Stromal cell of bone marrow (primary cell): ENCODE measurements at regions not wholly inside any gene's neighbourhood (a gene's known extent, or its start where the extent isn't known, plus 50 kb on each side); places are given as distances from the start of the nearest gene placed in this dataset.

Experiments
- DNase-seq: peaks from one replicate; pipeline ENCODE4 v3.0.0-alpha.2; 2012; ENCODE audit warnings: low read depth

DNA sequence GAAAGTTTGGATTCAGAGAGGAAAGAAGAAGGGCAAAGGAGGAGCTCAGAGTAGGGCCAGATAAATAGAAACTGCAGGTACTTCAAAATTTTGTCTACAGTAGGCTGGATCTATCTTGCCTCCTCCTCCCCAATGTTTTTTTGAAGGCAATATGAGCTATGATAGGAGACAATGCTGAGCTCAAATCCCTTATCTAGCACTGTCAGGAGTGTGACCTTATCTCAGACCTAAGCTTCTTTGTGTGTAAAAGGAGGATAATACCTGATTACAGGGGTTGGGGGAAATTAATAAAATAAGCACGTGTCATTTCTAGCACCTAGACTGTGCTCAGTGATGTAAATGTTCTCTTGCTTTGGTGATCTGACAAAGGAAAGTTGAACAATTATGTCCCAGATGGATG, 137.8 kb upstream of the CD180 start:
- DNase-seq, result no peak

DNA sequence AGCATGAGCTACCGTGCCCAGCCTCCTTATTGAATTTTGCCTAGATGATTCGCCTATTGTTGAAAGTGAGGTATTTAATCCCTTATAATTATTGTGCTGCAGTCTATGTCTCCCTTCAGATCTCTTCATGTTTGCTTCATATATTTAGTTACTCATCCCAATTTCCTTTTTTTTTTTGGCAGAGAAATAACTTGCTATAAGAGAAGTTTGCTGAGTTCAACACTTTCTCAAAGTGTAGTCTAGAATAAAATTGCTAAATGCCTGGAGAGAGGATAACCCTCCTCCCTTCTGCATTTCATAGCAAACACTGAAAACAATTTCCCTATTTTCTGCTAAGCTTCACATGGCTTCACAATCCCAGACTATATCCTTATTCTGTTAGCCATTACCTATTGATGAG, 136.6 kb upstream of the CD180 start:
- no peak for DNase-seq

DNA sequence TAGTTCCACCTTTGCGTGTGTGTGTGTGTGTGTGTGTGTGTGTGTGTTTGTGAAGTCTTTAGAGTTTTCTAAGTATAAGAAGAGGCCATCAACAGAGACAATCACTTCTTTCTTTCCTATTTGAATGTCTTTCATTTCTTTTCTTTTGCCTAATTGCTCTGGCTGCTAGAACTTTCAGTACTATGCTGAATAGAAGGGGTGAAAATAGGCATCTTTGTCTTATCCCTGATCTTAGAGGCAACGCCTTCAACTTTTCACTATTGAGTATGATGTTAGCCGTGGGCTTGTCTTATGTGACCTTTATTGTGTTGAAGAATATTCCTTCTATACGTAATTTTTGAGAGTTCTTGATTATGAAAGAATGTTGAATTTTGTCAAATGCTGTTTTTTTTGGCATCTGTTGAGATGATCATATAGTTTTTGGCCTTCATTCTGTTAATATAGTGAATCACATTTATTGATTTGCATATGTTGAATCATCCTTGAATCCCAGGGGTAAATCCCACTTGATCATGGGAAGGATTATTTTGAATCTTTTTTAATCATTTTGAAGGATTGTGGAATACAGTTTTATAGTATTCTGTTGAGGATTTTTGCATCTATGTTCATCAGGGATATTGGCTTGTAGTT, 134.8 kb upstream of the CD180 start:
- no peak for DNase-seq

DNA sequence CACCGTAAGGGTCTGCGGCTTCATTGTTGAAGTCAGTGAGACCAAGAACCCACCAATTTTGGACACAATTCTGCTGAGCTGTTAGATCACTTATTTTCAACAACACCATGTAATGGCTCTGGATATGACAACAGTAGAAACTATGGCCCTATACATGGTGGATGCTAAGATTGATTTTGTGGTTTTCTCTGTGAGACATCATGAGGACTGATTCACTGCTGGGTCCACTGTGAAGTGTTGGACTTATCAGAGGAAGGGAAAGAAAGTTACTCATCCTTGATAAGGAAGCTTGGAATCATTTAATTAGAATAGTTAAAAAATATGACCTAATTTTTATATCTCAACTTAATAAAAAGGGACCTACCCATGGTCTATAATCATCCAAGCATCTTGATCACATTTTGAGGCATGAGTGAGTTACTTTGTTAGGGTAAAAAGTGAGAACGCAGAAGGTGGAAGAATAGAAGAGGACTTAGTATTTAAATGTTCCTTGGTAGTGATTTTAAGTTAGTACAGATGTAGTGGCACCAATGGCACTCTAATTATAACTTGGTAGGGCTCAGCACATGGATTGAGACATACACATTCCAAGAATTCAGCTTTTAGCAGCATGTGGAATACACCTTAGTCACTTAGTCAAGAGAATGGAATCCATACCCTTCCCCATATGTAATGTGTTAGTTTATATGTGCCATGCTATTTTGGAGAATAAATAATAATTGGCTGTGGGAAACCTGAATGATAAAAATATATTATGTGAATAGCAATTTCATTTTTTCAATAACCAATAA, 123.5 kb upstream of the CD180 start:
- DNase-seq, result no peak

DNA sequence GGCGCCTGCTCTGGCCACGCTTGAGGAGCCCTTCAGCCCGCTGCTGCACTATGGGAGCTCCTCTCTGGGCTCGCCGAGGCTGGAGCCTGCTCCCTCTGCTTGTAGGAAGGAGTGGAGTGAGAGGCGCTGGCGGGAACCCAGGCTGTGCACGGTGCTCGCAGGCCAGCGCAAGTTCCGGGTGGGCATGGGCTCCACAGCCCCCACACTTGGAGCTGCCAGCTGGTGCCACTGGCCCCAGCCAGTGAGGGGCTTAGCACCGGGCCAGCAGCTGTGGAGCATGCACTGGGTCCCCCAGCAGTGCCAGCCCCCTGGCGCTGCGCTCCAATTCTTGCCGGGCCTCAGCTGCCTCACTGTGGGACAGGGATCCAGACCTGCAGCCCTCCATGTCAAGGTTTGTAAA, 122.1 kb upstream of the CD180 start:
- no peak for DNase-seq

DNA sequence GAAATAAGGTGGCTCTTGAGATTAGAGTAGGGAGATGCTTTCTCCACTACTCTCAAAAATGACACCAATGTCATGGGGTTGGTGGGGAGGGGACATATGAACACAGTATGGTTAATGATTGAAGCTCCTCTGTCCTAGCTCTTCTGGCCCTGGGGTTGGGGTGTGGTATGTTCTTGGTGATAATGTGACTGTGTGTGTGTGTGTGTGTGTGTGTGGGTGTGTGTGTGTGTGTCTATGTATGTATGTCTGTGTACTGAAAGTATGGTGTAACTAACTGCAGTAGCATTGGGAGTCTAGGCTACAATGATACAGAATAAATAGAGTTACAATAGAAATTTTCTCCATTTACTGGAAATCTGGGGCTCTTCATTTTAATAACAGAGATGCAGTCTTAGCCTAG, 121.0 kb upstream of the CD180 start:
- DNase-seq, result no peak

DNA sequence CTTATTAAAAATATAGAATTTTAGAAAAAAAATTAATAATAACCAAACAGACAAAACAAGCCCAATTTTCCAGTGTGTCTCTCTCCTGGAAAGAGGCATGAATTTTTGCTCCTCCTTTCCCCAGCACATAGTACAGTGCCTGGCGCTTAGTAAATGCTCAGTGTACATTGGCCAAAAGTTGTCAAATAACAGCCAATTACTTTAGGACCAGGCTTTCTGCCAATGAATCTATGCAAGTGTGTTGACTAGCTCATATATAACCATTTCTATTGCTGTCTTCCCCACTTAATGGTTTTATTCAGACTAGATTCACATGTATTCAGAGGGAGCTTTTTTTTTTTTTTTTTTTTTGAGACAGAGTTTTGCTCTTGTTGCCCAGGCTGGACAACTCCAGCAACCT, 120.1 kb upstream of the CD180 start:
- DNase-seq, result no peak

DNA sequence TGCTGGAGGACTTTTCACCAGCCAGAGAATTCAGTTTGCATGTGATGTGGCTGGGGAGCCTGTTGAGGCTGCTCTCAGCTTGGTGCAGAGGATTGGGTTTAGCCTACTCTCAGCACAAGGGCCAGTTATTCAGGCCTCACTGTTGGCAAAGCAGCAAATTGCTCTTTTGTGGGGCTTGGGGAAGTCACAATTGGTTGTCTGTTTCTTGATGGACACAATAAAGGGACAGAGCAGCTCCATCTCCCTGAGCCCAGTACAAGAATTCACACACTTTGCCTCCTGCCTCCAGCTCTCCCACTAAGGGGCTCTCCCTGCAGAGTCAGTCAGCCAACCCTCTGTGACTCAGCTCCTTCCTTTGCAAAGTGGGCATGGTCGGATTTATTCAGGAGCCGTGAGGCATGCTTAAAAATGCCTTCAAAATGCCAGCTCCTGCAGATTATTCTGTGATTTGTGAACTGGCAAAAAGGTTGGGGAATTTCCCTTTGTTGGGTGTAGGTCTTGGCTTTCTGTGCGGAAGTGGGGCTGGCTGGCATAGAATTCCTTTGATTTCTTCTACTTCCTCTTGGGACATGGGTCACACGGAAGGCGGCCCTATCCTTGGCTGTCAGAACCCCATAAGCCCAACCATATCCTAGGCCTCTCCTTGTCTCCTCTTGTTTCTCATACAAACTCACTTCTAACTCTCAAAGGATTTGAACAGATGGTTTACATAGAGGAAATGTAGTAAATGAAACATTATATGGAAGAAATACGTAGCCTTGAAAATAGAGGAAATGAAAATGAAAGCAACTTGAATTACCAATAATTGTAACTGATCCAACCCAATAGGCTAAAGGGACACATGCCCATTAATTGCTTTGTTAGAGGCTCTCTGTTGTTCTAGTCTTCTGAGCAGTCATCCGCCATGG, 118.7 kb upstream of the CD180 start:
- peak; percentile 60 for DNase-seq

DNA sequence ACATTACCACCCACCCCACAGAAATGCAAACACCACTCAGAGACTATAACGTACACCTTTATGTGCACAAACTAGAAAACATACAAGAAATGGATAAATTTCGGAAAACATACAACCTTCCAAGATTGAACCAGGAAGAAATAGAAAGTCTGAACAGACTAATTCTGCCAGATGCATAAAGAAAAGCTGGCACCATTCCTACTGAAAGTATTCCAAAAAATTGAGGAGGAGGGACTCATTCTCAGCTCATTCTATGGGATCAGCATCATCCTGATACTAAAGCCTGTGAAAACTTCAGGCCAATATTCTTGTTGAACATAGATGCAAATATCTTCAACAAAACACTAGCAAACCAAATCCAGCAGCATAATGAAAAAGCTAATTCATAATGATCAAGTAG, 115.1 kb upstream of the CD180 start:
- no peak for DNase-seq

DNA sequence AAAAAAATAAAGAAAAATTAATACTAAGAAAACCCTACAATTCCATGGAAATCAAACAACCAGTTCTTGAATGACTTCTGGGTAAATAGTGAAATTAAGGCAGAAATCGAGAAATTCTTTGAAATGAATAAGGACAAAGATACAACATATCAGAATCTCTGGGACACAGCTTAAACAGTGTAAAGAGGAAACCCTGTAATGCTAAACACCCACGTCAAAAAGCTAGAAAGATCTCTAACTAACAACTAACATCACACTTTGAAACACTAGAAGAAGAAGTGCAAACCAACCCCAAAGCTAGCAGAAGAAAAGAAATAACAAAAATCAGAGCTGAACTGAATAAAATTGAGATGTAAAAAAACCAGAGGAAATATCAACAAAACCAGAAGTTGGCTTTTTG, 114.6 kb upstream of the CD180 start:
- no peak for DNase-seq

DNA sequence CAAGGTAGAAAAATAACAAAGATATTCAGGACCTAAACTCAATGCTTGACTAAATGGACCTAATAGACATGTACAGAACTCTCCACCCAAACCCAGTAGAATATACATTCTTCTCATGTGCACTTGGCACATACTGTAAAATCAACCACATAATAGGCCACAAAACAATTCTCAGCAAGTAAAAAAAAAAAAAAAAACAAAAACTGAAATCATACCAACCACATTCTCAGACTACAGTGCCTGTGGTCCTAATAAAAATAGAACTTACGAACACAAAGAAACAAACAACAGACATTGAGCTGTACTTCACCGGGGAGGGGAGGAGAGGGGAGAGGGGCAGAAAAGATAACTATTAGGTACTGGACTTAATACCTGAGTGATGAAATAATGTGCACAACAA, 114.1 kb upstream of the CD180 start:
- DNase-seq, result no peak

DNA sequence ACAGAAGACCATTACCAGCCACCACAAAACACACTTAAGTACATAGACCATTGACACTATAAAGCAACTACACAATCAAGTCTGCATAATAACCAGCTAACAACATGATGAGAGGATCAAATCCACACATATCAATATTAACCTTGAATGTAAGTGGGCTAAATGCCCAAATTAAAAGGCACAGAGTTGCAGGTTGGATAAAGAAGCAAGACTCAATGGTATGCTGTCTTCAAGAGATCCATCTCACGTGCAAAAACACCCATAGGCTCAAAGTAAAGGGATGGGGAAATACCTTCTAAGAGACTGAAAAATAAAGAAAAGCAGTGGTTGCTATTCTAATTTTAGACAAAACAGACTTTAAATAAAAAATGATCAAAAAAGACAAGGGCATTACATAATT, 113.6 kb upstream of the CD180 start:
- no peak for DNase-seq

DNA sequence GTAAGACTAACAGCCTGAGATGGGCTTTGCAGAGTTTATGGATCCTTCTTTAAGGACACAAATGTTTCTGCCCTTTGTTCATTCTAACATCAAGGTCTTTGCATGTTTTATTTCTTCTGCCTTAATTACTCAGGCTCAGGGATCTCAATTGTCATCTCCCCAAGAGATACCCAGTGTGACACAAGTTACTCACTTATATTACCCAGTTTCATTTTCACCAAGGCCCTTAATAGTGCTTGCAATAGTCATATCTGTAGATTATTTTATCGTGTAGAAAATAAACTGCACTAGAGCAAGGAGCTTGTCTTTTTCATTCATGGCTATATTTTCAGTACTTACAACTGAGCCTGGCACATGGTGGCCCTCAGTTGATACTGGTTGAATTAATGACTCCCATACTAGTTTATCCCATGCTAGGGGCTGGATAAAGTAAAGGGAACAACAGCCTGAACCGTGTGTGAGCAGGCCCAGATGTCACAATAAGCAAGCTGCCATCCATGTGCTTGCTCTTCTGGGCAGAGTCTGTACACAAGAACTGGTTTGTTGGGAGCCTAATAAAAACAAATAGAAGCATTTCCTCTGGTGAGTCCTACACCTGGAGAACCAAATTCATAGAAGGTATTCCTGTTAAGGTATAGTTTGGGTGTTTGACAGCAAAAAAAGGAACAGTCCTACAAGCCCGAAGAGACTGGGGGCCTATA, 112.5 kb upstream of the CD180 start:
- no peak for DNase-seq

DNA sequence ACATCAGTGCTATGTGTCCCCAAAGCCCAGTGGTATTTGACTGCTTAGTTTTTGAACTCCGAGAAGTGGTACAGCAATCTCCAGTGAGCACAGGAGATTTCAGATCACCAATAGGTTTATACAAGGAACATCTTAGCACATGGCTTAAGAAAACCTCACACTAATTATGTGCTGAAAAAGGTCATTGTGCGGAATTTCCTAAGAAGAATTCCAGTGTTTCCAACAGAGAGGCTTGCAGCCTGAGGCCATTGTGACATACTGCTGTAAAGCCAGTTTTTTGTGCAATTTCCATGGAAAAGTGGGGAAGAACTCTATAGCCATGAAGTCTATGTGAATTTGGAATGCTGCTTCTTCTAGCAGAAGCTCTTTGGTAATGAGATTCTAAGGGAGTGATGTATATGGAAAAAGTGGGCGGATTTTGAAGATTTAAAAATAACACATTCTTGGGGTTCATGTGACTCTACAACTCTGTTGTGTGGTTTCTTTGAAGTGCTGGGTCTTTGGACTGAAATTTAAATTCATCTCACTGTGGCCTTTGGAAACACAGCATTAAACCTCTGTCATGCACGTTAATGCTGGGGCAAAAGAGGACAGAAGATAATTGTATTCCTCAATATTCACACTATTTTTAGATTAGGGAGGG, 110.5 kb upstream of the CD180 start:
- DNase-seq, result no peak

DNA sequence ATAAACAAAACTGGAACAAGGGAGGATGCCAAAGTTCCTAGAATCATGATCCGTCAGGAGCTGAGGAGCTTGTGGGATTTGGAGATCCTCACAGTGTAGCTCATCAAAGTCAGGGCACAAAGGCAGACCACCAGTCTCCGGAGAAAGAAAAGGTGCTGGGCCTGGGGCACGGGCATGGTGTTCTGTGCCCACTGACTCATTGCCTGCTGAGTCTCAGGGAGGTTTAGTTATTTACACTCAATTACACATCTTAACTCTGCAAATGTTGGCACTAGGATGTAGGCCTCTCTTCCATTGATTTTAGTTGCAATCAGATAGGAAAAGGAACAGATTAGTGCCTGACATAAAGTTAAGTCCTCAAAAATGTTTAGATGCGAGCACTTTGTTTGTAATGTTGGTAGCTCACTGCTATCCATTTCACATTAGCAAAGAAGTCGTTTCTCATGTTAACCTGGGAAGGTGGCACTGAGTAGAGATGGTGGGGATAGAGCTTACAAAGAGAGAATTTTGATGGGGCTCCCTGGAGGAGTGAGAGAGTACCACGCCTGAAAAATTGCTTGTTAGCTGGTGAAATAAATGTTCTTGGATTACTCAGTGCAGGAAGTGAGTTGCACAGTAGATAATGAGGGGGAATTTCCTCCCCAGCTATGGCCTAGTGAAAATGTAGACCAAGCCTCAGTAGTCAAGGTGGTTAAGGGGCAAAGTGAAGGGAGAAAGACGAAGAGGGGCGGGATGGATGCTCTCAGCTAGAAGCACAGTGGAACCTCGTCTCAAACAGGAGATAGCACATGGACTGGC, 109.5 kb upstream of the CD180 start:
- DNase-seq, result no peak

DNA sequence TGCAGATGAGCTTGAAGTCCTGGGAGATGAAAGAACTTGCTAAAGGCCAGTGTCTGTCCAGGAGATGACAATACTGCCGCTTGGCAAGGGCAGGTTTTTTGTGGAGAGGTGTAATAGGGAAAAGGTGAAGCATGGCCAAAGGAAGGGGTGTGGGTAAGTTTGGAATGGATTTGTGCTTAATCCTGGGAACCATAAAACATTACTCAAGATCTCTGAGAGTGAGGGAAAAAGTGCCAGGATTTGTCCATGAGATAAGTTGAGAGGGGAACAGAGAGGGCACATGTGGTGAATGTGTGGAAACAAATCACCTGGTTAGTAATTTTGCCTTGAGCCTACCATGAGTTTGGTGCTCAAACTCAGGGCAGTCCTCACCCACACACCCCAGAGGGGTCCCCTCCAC, 108.8 kb upstream of the CD180 start:
- DNase-seq, result no peak

DNA sequence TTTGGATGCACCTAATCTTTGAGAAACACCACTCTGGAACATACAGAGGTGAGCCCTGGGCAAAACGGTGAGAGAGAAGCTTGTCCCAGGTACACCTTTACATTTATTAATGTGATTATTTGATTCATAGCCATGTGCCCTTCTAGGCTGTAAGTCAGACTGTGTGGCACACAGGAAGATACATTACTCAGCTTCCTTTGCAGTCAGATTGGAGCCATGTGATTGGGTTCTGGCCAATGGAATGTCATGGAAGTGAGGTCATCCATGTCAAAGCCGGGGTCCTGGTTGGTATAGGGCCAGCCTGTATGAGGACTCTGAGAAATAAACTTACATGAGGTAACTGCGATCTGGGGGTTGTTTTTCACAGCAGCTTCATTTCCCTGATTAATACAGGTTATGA, 106.8 kb upstream of the CD180 start:
- DNase-seq, result no peak

DNA sequence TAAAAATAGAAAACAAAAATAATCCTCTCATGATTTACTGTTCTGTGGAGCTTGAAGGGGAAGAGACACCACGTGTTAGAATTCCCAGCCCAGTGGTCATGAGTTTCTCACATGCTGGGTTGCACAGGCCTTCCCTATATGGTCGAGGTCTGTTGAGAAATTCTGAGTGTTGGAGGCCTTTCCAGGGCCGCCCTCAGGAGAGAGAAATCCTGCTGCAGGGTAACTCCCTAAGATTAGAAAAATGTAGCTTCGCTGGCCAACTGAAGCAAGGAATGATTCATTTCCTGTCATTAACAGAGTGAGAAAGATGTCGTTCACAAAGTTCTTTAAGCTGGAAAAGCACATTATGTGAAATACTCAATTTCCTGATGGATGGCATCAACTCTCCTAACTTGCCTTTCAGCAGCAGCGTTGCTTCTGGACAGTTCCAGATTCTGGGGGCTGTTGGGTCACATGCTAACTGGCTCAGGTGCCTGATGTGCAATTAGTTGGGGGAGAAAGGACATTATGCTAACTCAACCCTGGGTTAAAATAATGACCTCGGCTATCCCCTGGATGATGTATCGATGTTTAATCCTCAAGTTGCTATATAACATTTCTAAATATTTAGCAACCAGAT, 104.8 kb upstream of the CD180 start:
- peak; percentile 92 for DNase-seq

DNA sequence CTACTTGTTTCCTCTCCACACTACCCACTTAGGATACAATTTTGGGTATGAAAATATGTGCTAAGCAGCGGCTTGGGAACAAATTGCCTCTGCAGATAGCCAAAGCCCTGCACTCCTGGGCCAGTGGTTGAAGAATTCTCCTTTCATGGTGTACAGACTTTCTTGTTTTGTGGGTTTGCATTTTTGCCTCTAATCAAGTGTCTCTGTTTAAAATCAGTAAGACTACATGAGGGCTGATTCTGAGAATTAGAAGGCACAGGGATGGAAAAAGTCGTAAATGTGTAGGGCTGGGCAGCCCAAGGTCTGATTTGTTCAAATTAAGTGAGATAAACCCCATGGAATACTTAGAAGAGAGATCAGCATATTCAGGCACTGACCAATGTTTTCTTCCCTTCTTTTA, 103.7 kb upstream of the CD180 start:
- no peak for DNase-seq

DNA sequence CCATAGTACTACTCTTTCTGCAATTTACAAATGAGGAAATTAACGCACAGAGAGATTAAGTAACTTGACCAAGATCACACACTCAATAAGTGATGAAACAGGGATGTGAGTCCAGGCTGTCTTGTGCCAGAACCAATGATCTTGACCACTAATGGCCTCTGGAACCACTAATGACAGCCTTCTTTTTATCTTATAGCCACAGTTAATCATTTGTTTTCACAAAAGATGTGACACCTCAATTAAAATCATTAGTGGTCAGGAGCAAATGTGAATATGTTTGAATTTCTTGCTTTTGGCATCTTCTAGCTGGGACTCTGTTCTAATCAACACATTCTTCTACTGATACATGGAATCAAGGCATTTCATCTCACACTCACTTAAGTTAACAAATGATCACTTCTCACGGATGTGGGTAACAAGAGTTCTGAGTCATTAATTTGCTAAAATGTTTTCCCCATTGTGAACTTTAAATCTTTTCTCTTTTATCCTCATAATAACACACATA, 102.7 kb upstream of the CD180 start:
- DNase-seq, result no peak
